Upper lobe of left lung (tissue), 4 donors: ENCODE measurements at regions not wholly inside any gene's neighbourhood (a gene's known extent, or its start where the extent isn't known, plus 50 kb on each side); places are given as distances from the start of the nearest gene placed in this dataset.

ENCODE experiments used
- CTCF ChIP-seq, 6 experiments: fragments of 450-650 bp in 4 of 6; fragments of 200-600 bp in 2 of 6; sonication (generic) in 2 of 6; IDR thresholded peaks; one replicate each; pipeline ENCODE4 v1.5.1; 2016 to 2019; ENCODE audit warnings: antibody characterized with exemption in 6 of 6
- POLR2A ChIP-seq, 4 donors: fragments of 450-650 bp; IDR thresholded peaks; one replicate each; pipeline ENCODE4 v1.5.1; 2016 to 2017; ENCODE audit warnings: antibody characterized with exemption in 4 of 4, mild to moderate bottlenecking in 2 of 4

- TF ChIP-seq CTCF (IDR thresholded peaks at IDR 0.05), result no peak
- no peak for TF ChIP-seq POLR2A (IDR thresholded peaks at IDR 0.05)
These were observed 77.3 kb downstream of the SLC25A46 start for GRCh38 chr5:110815916-110816605.
